Common myeloid progenitor, CD34-positive (primary cell): ENCODE measurements at regions not wholly inside any gene's neighbourhood (a gene's known extent, or its start where the extent isn't known, plus 50 kb on each side); places are given as distances from the start of the nearest gene placed in this dataset.
"Not testable (repeated sequence)": the region's sequence is repeated elsewhere in the genome, so short reads cannot be mapped to it uniquely, and the experiment has no call there.

Source experiments
- CTCF ChIA-PET: fragments of 350-600 bp; sonication (Branson Sonifier 250); formaldehyde crosslinking; loops from one replicate; lab custom pipeline; 2021; ENCODE audit warnings: antibody characterized with exemption; lab: Charles Lee
- POLR2A ChIA-PET: fragments of 350-600 bp; sonication (Branson Sonifier 250); formaldehyde crosslinking; loops from one replicate; lab custom pipeline; 2021; ENCODE audit warnings: antibody characterized with exemption; lab: Charles Lee
- DNase-seq, 3 donors: peaks; one replicate each; pipeline versions ENCODE4 v3.0.0 to v3.0.0-alpha.2; 2013
- H3K27ac ChIP-seq, 2 experiments: 1 replicate in 1 of 2; 2 replicates in 1 of 2; pipeline ENCODE4 v1.7.0; 2013; ENCODE audit warnings: inconsistent platforms in 2 of 2, low read length in 2 of 2, mild to moderate bottlenecking in 2 of 2, low read depth in 1 of 2, moderate library complexity in 1 of 2; ENCODE audit not compliant: severe bottlenecking in 2 of 2, insufficient read depth in 1 of 2, poor library complexity in 1 of 2
- H3K27me3 ChIP-seq, 5 experiments: replicated peaks in 2 of 5; 1 replicate in 3 of 5; 2 replicates in 2 of 5; pipeline versions ENCODE4 v1.6.1 to v1.7.0; 2013; ENCODE audit warnings: low read length in 4 of 5, mild to moderate bottlenecking in 2 of 5, moderate library complexity in 2 of 5, inconsistent platforms in 1 of 5; ENCODE audit not compliant: insufficient read depth in 5 of 5, control insufficient read depth in 4 of 5
- H3K36me3 ChIP-seq, 4 experiments: 1 replicate in 2 of 4; 2 replicates in 2 of 4; pipeline versions ENCODE4 v1.6.1 to v1.7.0; 2013; ENCODE audit warnings: low read length in 3 of 4, control low read depth in 1 of 4, mild to moderate bottlenecking in 1 of 4; ENCODE audit not compliant: control insufficient read depth in 4 of 4, insufficient read depth in 4 of 4
- H3K4me1 ChIP-seq, 4 experiments: 1 replicate in 3 of 4; 2 replicates in 1 of 4; pipeline versions ENCODE4 v1.6.1 to v1.7.1; 2013; ENCODE audit warnings: low read length in 3 of 4, mild to moderate bottlenecking in 3 of 4, control low read depth in 1 of 4, inconsistent platforms in 1 of 4, moderate library complexity in 1 of 4; ENCODE audit not compliant: control insufficient read depth in 4 of 4, insufficient read depth in 4 of 4; ENCODE audit errors: control extremely low read depth in 1 of 4
- H3K4me3 ChIP-seq, 7 experiments: 1 replicate in 4 of 7; 2 replicates in 3 of 7; pipeline versions ENCODE4 v1.5.1 to v1.7.0; 2013; ENCODE audit warnings: mild to moderate bottlenecking in 7 of 7, low read length in 6 of 7, moderate library complexity in 6 of 7, inconsistent platforms in 2 of 7, low read depth in 2 of 7, control low read depth in 1 of 7; ENCODE audit not compliant: insufficient read depth in 4 of 7, control insufficient read depth in 1 of 7; ENCODE audit errors: extremely low read depth in 1 of 7
- H3K9me3 ChIP-seq, 5 experiments: 1 replicate in 4 of 5; 2 replicates in 1 of 5; pipeline versions ENCODE4 v1.6.1 to v1.7.1; 2013; ENCODE audit warnings: low read length in 4 of 5, mild to moderate bottlenecking in 2 of 5, inconsistent platforms in 1 of 5, low read depth in 1 of 5, moderate library complexity in 1 of 5; ENCODE audit not compliant: control insufficient read depth in 4 of 5, insufficient read depth in 2 of 5; ENCODE audit errors: control extremely low read depth in 1 of 5
- WGBS: methylation state at CpG from one replicate; pipeline ENCODE4 v1.1.5; 2013; ENCODE audit not compliant: insufficient coverage; 5-methylcytosine and 5-hydroxymethylcytosine counted together

- ChIA-PET POLR2A (no interaction called here), CTCF (no interaction called here)
- no peak for DNase-seq
- WGBS: 94% methylated on average over 2 of the region's 2 CpGs
- H3K27me3 ChIP-seq: no peaks in the 10 kb centered on the region
- no peak overlapping the region for H3K27ac ChIP-seq
- no peak overlapping the region for H3K4me3 ChIP-seq
- no peaks in the 10 kb centered on the region for H3K9me3 ChIP-seq
- H3K4me1 ChIP-seq: no peaks in the 10 kb centered on the region
- H3K36me3 ChIP-seq: no peaks in the 10 kb centered on the region
These were observed 104.3 kb upstream of the ARRDC3 start for GRCh38 chr5:91487420-91487819.

GRCh38 chr5:91486638-91487037 lies 103.5 kb upstream of the ARRDC3 start:
- no peaks in the 10 kb centered on the region for H3K36me3 ChIP-seq
- 100% methylated on average over 2 of the region's 2 CpGs for WGBS
- H3K9me3 ChIP-seq: no peaks in the 10 kb centered on the region
- no peak for DNase-seq
- no peak overlapping the region for H3K4me3 ChIP-seq
- H3K27ac ChIP-seq: no peak overlapping the region
- no peaks in the 10 kb centered on the region for H3K27me3 ChIP-seq
- POLR2A ChIA-PET: no interaction called here
- CTCF ChIA-PET: no interaction called here
- no peaks in the 10 kb centered on the region for H3K4me1 ChIP-seq

GRCh38 chr5:91484662-91485061 lies 101.5 kb upstream of the ARRDC3 start:
- no peak for DNase-seq
- ChIA-PET POLR2A (no interaction called here), CTCF (no interaction called here)

GRCh38 chr5:91479376-91479775 lies 96.3 kb upstream of the ARRDC3 start:
- H3K4me1 ChIP-seq, CTCF ChIA-PET, H3K27ac ChIP-seq, H3K4me3 ChIP-seq, H3K9me3 ChIP-seq, H3K27me3 ChIP-seq, H3K36me3 ChIP-seq, POLR2A ChIA-PET: not testable (repeated sequence)
- DNase-seq: peak in 2 of 3 donors; percentile 21 to 35
- 100% methylated on average over 1 of the region's 2 CpGs for WGBS

More at GRCh38 chr5:91484662-91485061, 101.5 kb upstream of the ARRDC3 start:
- Histone ChIP-seq H3K9me3 (no peaks in the 10 kb centered on the region), H3K27ac (no peak overlapping the region), H3K36me3 (no peaks in the 10 kb centered on the region), H3K27me3 (no peaks in the 10 kb centered on the region), H3K4me1 (no peaks in the 10 kb centered on the region), H3K4me3 (no peak overlapping the region)

- ChIA-PET CTCF (no interaction called here), POLR2A (no interaction called here)
- Histone ChIP-seq H3K27me3 (no peaks in the 10 kb centered on the region), H3K4me1 (no peaks in the 10 kb centered on the region), H3K4me3 (no peak overlapping the region), H3K9me3 (no peaks in the 10 kb centered on the region), H3K36me3 (no peaks in the 10 kb centered on the region), H3K27ac (no peak overlapping the region)
- WGBS: 100% methylated on average over 2 of the region's 2 CpGs
- DNase-seq: no peak
These were observed 95.0 kb upstream of the ARRDC3 start for GRCh38 chr5:91478096-91478495.

GRCh38 chr5:91477408-91477807 lies 94.3 kb upstream of the ARRDC3 start:
- no peak overlapping the region for H3K27ac ChIP-seq
- H3K4me3 ChIP-seq: no peak overlapping the region
- WGBS: 83% methylated on average over 2 of the region's 3 CpGs
- H3K36me3 ChIP-seq: no peaks in the 10 kb centered on the region
- DNase-seq: no peak
- no peaks in the 10 kb centered on the region for H3K4me1 ChIP-seq
- no peaks in the 10 kb centered on the region for H3K9me3 ChIP-seq
- CTCF ChIA-PET: no interaction called here
- H3K27me3 ChIP-seq: no peaks in the 10 kb centered on the region
- POLR2A ChIA-PET: no interaction called here

GRCh38 chr5:91474201-91474600 lies 91.1 kb upstream of the ARRDC3 start:
- no peak for DNase-seq
- H3K4me3 ChIP-seq: no peak overlapping the region
- no peaks in the 10 kb centered on the region for H3K27me3 ChIP-seq
- H3K36me3 ChIP-seq: no peaks in the 10 kb centered on the region
- no peak overlapping the region for H3K27ac ChIP-seq
- peaks cover 5 to 12% (median 7%) of the 10 kb centered on the region in 4 experiments for H3K4me1 ChIP-seq
- WGBS: 71% methylated on average over 1 of the region's 1 CpG
- ChIA-PET CTCF (no interaction called here), POLR2A (no interaction called here)
- H3K9me3 ChIP-seq: no peaks in the 10 kb centered on the region
